ENCODE measurements at regions not wholly inside any gene's neighbourhood (a gene's known extent, or its start where the extent isn't known, plus 50 kb on each side); places are given as distances from the start of the nearest gene placed in this dataset.

DNA sequence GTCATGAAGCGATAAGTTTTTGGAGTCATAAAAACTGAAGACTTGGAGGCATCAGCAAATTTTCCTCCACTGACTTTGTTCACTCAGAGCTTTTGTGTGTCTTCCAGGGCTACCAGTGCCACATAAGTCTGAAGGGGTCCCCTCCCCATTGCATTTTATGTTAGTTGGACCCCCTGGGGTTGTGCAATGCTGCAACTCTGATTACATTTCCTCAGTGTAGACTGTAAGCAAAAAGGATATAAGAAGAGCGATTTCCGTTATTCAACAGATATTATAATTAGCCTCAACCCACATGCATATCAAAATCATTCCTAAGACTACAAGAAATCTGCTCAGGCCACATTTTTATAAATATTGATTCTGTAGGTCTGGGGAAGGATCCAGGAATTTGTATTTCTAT is 324.0 kb downstream of the TDRD3 start:
- TF ChIP-seq, protein P1, sequence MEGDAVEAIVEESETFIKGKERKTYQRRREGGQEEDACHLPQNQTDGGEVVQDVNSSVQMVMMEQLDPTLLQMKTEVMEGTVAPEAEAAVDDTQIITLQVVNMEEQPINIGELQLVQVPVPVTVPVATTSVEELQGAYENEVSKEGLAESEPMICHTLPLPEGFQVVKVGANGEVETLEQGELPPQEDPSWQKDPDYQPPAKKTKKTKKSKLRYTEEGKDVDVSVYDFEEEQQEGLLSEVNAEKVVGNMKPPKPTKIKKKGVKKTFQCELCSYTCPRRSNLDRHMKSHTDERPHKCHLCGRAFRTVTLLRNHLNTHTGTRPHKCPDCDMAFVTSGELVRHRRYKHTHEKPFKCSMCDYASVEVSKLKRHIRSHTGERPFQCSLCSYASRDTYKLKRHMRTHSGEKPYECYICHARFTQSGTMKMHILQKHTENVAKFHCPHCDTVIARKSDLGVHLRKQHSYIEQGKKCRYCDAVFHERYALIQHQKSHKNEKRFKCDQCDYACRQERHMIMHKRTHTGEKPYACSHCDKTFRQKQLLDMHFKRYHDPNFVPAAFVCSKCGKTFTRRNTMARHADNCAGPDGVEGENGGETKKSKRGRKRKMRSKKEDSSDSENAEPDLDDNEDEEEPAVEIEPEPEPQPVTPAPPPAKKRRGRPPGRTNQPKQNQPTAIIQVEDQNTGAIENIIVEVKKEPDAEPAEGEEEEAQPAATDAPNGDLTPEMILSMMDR (IDR thresholded peaks at IDR 0.05), result no peak
- no peak for TF ChIP-seq POLR2A (IDR thresholded peaks at IDR 0.05)

All from body of pancreas (tissue), 4 donors.